RWPE1 (cell line): ENCODE measurements at regions not wholly inside any gene's neighbourhood (a gene's known extent, or its start where the extent isn't known, plus 50 kb on each side); places are given as distances from the start of the nearest gene placed in this dataset.

Experiments
- CTCF ChIA-PET: fragments of 350-600 bp; sonication (Branson Sonifier 250); formaldehyde crosslinking; extraction: SDS; loops from one replicate; lab custom pipeline; 2021; lab: Yijun Ruan, JAX
- POLR2A ChIA-PET: fragments of 400-600 bp; formaldehyde crosslinking; extraction: SDS; loops from one replicate; lab custom pipeline; 2020; ENCODE audit warnings: antibody characterized with exemption; ENCODE audit not compliant: low non-redundant PET; lab: Yijun Ruan, JAX
- DNase-seq: peaks from one replicate; pipeline ENCODE4 v3.0.0; 2012; ENCODE audit warnings: low spot score
- H3K27ac ChIP-seq: fragments of 450-650 bp; 2 replicates; pipeline ENCODE4 v1.5.1; 2017
- CTCF ChIP-seq: fragments of 450-650 bp; conservative IDR thresholded peaks from 2 replicates; pipeline ENCODE4 v1.5.1; 2017; ENCODE audit warnings: low read depth, mild to moderate bottlenecking

DNA sequence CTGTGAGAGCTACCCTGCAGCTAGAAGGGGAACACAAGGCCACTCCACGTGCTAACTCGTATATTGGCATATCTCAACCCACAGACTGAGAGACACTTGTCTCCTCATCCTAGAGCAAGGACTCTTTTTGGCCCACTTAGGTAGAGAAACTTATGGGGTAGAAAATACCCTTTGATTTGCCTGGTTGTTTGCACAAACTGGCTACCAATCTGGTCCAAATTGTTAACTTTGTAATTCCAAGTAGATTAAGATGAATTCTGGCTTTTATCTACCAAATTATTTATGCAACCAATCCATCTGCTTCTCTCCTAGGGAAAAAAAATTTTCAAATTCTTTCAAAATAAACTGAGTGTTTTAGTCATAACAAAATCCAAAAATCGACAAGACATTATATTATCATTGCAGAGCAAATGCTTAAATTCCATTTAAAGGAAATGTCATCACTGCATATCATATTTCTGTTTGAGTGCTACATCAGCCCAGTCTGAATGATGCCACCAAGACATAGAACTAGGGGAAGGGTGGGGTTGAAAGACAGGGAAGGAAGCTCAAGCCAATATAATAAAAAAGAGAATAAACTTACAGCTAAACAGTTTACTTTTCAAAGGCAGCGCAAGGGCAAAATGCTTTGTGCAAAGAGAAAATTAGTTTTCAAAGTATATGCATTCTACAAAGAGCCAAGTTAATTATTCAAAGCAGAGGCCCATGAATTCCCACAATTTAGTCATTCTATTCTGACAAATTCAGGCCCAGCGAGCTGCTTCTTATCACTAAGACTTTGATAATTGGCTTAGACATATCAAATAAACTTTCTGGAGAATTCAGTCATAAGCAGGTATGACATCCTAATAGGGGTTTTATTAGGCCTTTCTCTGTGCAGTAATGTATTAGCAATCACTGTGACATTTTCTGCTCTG lies 198.0 kb downstream of the CAAP1 start:
- no peak for DNase-seq
- TF ChIP-seq CTCF, result no peak
- ChIA-PET POLR2A (no interaction called here), CTCF (no interaction called here)
- no peak overlapping the region for H3K27ac ChIP-seq

GRCh38 chr9:26689041-26689440 lies 203.6 kb downstream of the CAAP1 start:
- ChIA-PET CTCF (no interaction called here), POLR2A (no interaction called here)
- no peak for DNase-seq
- no peak overlapping the region for H3K27ac ChIP-seq
- no peak for TF ChIP-seq CTCF

GRCh38 chr9:26687421-26687820 lies 205.2 kb downstream of the CAAP1 start:
- ChIA-PET POLR2A (no interaction called here), CTCF (interaction anchor here (0.7 kb wide), 1 partner anchor 362 kb away, joined by 3 read pairs; no protein-coding TSS in a partner anchor)
- no peak for TF ChIP-seq CTCF
- no peak overlapping the region for H3K27ac ChIP-seq
- DNase-seq, result no peak

- H3K27ac ChIP-seq, result no peak overlapping the region
- TF ChIP-seq CTCF, result no peak
- CTCF ChIA-PET, result no interaction called here
- POLR2A ChIA-PET, result no interaction called here
- peak; percentile 25 for DNase-seq
These were observed 206.8 kb downstream of the CAAP1 start for GRCh38 chr9:26685818-26686217.

DNA sequence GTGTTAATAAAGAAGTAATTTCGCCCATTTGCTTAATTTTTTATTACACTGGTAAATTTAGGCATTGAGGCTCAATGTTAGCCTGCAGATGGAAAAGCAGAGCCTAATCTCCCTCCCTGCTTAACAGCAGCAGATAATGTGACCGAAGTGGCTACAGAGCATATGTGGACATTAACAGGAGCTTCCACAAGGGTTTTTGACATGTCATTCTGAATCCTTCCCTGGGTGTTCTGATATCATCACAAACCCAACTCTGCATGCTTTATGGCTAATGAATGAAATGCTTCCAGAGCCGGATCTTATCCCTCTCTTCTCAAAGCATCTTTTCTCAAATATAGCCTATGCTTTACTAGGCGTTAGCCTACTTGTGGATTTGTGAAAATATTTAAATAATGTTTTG lies 208.6 kb downstream of the CAAP1 start:
- no peak for DNase-seq
- CTCF ChIA-PET, result interaction anchor here (0.5 kb wide), 1 partner anchor 720 kb away, joined by 3 read pairs; no protein-coding TSS in a partner anchor
- no peak for TF ChIP-seq CTCF
- H3K27ac ChIP-seq, result no peak overlapping the region
- POLR2A ChIA-PET, result no interaction called here

- DNase-seq, result no peak
- no peak overlapping the region for H3K27ac ChIP-seq
- CTCF ChIA-PET, result no interaction called here
- TF ChIP-seq CTCF, result no peak
- POLR2A ChIA-PET, result no interaction called here
These were observed 209.7 kb downstream of the CAAP1 start for GRCh38 chr9:26682796-26683496.
